Caco-2 (cell line): ENCODE measurements at regions not wholly inside any gene's neighbourhood (a gene's known extent, or its start where the extent isn't known, plus 50 kb on each side); places are given as distances from the start of the nearest gene placed in this dataset.

Source experiments
- BruUV-seq: library from RNA; stranded (reverse); fragments of 400-500 nt; replicated peaks from 2 replicates; lab custom pipeline; 2021; lab: Mats Ljungman, UMichigan
- CTCF ChIA-PET: fragments of 300-600 bp; sonication (Branson Sonifier 250); formaldehyde crosslinking; loops from one replicate; lab custom pipeline; 2022; ENCODE audit warnings: antibody characterized with exemption; lab: Charles Lee
- POLR2A ChIA-PET: fragments of 300-600 bp; sonication (Branson Sonifier 250); formaldehyde crosslinking; loops from one replicate; lab custom pipeline; 2022; ENCODE audit warnings: antibody characterized with exemption; lab: Charles Lee
- DNase-seq, 2 experiments: peaks; one replicate each; pipeline versions ENCODE4 v3.0.0 to v3.0.0-alpha.2; 2020 to 2022
- H3K27me3 ChIP-seq: replicated peaks from 2 replicates; pipeline ENCODE4 v1.6.0; 2011; ENCODE audit warnings: low read length; ENCODE audit not compliant: control insufficient read depth, insufficient read depth
- H3K36me3 ChIP-seq: 2 replicates; pipeline ENCODE4 v1.5.1; 2011; ENCODE audit warnings: low read length; ENCODE audit not compliant: control insufficient read depth, insufficient read depth
- H3K4me1 ChIP-seq: fragments of 250-450 bp; sonication (Bioruptor Pico); 2 replicates; pipeline ENCODE4 v1.5.1; 2020; ENCODE audit warnings: mild to moderate bottlenecking
- H3K4me3 ChIP-seq: 2 replicates; pipeline ENCODE4 v1.5.1; 2011; ENCODE audit warnings: low read depth, mild to moderate bottlenecking, control low read depth, low read length
- H3K9me3 ChIP-seq: fragments of 250-450 bp; sonication (Bioruptor Pico); 2 replicates; pipeline ENCODE4 v1.5.1; 2020; ENCODE audit warnings: mild to moderate bottlenecking, moderate library complexity
- H3K27ac Mint-ChIP-seq: one replicate; pipeline ENCODE4 v1.8.0; 2022; ENCODE audit warnings: mixed read lengths; ENCODE audit not compliant: unreplicated experiment
- H3K27me3 Mint-ChIP-seq: one replicate; pipeline ENCODE4 v1.8.0; 2022; ENCODE audit warnings: mixed read lengths; ENCODE audit not compliant: insufficient read depth, unreplicated experiment
- H3K36me3 Mint-ChIP-seq: one replicate; pipeline ENCODE4 v1.8.0; 2022; ENCODE audit warnings: mild to moderate bottlenecking, mixed read lengths; ENCODE audit not compliant: insufficient read depth, unreplicated experiment
- H3K4me1 Mint-ChIP-seq: one replicate; pipeline ENCODE4 v1.8.0; 2022; ENCODE audit warnings: low read depth, mixed read lengths; ENCODE audit not compliant: unreplicated experiment
- H3K4me3 Mint-ChIP-seq: one replicate; pipeline ENCODE4 v1.8.0; 2022; ENCODE audit warnings: mild to moderate bottlenecking, moderate library complexity, mixed read lengths; ENCODE audit not compliant: unreplicated experiment
- H3K9me3 Mint-ChIP-seq: one replicate; pipeline ENCODE4 v1.8.0; 2022; ENCODE audit warnings: mixed read lengths; ENCODE audit not compliant: unreplicated experiment
- intact Hi-C: fragments of 100-400 bp; cut with micrococcal nuclease; formaldehyde crosslinking; loops from one replicate; pipeline ENCODE4 v1.10.0; 2022; ENCODE audit not compliant: unreplicated experiment
- TF ChIP-seq, protein P1 (sequence below), 2 experiments: fragments of 200-600 bp in 1 of 2; IDR thresholded peaks; 1 replicate in 1 of 2; 2 replicates in 1 of 2; pipeline versions ENCODE4 v1.5.1 to v1.8.0; 2011 to 2022; ENCODE audit warnings: antibody characterized with exemption in 1 of 2, control low read depth in 1 of 2, inconsistent platforms in 1 of 2, low read depth in 1 of 2, low read length in 1 of 2, mild to moderate bottlenecking in 1 of 2, moderate library complexity in 1 of 2; ENCODE audit not compliant: insufficient read depth in 1 of 2, severe bottlenecking in 1 of 2, unreplicated experiment in 1 of 2

DNA sequence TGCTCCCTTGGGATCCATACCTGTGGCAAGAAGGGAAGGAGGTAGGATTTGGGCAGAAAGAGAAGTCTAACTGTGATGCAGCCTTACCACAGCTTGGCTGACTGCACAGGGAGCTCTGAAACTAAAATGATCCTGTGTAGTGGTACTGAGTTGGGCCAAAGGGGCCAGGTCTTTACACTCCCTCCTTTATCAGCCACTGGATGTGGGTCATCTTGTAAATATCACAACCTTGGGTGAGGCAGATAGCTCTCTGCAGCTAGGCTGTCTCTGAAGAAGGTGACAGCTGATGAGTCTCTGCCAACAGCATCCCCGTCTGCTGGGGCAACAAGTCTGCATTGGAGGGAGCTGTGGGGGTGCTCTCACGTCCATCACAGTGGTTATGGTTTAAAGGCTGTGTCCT, 95.9 kb upstream of the CAND1 start:
- no peaks in the 10 kb centered on the region for H3K9me3 Mint-ChIP-seq
- H3K4me1 ChIP-seq, result no peaks in the 10 kb centered on the region
- intact Hi-C loops, result no loop called here
- H3K27ac Mint-ChIP-seq, result no peak overlapping the region
- peaks cover 29% of the 10 kb centered on the region for H3K27me3 Mint-ChIP-seq
- DNase-seq, result no peak
- no peaks in the 10 kb centered on the region for H3K36me3 ChIP-seq
- no TSS peak for BruUV-seq
- no peaks in the 10 kb centered on the region for H3K27me3 ChIP-seq
- no peak overlapping the region for H3K4me3 Mint-ChIP-seq
- no peaks in the 10 kb centered on the region for H3K36me3 Mint-ChIP-seq
- H3K4me1 Mint-ChIP-seq, result no peaks in the 10 kb centered on the region
- TF ChIP-seq, protein P1, sequence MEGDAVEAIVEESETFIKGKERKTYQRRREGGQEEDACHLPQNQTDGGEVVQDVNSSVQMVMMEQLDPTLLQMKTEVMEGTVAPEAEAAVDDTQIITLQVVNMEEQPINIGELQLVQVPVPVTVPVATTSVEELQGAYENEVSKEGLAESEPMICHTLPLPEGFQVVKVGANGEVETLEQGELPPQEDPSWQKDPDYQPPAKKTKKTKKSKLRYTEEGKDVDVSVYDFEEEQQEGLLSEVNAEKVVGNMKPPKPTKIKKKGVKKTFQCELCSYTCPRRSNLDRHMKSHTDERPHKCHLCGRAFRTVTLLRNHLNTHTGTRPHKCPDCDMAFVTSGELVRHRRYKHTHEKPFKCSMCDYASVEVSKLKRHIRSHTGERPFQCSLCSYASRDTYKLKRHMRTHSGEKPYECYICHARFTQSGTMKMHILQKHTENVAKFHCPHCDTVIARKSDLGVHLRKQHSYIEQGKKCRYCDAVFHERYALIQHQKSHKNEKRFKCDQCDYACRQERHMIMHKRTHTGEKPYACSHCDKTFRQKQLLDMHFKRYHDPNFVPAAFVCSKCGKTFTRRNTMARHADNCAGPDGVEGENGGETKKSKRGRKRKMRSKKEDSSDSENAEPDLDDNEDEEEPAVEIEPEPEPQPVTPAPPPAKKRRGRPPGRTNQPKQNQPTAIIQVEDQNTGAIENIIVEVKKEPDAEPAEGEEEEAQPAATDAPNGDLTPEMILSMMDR (IDR thresholded peaks at IDR 0.05; ENCODE audit: insufficient read depth in 1 of 2, low read depth in 1 of 2, low read length in 1 of 2, severe bottlenecking in 1 of 2, unreplicated experiment in 1 of 2), result no peak
- ChIA-PET CTCF (no interaction called here), POLR2A (no interaction called here)
- no peak overlapping the region for H3K4me3 ChIP-seq
- no peaks in the 10 kb centered on the region for H3K9me3 ChIP-seq

- Histone ChIP-seq H3K27me3 (no peaks in the 10 kb centered on the region), H3K9me3 (no peaks in the 10 kb centered on the region), H3K36me3 (no peaks in the 10 kb centered on the region), H3K4me1 (no peaks in the 10 kb centered on the region), H3K4me3 (no peak overlapping the region)
- POLR2A ChIA-PET, result no interaction called here
- H3K36me3 Mint-ChIP-seq, result no peaks in the 10 kb centered on the region
- H3K4me3 Mint-ChIP-seq, result no peak overlapping the region
- H3K9me3 Mint-ChIP-seq, result no peaks in the 10 kb centered on the region
- TF ChIP-seq, protein P1 (IDR thresholded peaks at IDR 0.05; ENCODE audit: insufficient read depth in 1 of 2, low read depth in 1 of 2, low read length in 1 of 2, severe bottlenecking in 1 of 2, unreplicated experiment in 1 of 2), result no peak
- no TSS peak for BruUV-seq
- no peaks in the 10 kb centered on the region for H3K4me1 Mint-ChIP-seq
- CTCF ChIA-PET, result no interaction called here
- H3K27me3 Mint-ChIP-seq, result peaks cover 13% of the 10 kb centered on the region
- no peak for DNase-seq
- intact Hi-C loops, result no loop called here
- no peak overlapping the region for H3K27ac Mint-ChIP-seq
Measured at GRCh38 chr12:67182551-67182950, 86.6 kb upstream of the CAND1 start.

GRCh38 chr12:67193704-67194103, 75.5 kb upstream of the CAND1 start:
- H3K27me3 Mint-ChIP-seq, result peaks cover 6% of the 10 kb centered on the region
- Histone ChIP-seq H3K27me3 (no peaks in the 10 kb centered on the region), H3K4me3 (no peak overlapping the region), H3K9me3 (no peaks in the 10 kb centered on the region), H3K36me3 (no peaks in the 10 kb centered on the region), H3K4me1 (no peaks in the 10 kb centered on the region)
- BruUV-seq, result no TSS peak
- POLR2A ChIA-PET, result no interaction called here
- H3K36me3 Mint-ChIP-seq, result no peaks in the 10 kb centered on the region
- H3K27ac Mint-ChIP-seq, result no peak overlapping the region
- H3K4me1 Mint-ChIP-seq, result no peaks in the 10 kb centered on the region
- CTCF ChIA-PET, result no interaction called here
- no peaks in the 10 kb centered on the region for H3K9me3 Mint-ChIP-seq
- H3K4me3 Mint-ChIP-seq, result no peak overlapping the region
- intact Hi-C loops, result no loop called here
- DNase-seq, result peak; percentile 32 to 53
- TF ChIP-seq, protein P1 (IDR thresholded peaks at IDR 0.05; ENCODE audit: insufficient read depth in 1 of 2, low read depth in 1 of 2, low read length in 1 of 2, severe bottlenecking in 1 of 2, unreplicated experiment in 1 of 2), result no peak
